ENCODE measurements at regions not wholly inside any gene's neighbourhood (a gene's known extent, or its start where the extent isn't known, plus 50 kb on each side); places are given as distances from the start of the nearest gene placed in this dataset.
A peak's percentile ranks its signal among the peaks of the same experiment; 100 is the strongest.

DNA sequence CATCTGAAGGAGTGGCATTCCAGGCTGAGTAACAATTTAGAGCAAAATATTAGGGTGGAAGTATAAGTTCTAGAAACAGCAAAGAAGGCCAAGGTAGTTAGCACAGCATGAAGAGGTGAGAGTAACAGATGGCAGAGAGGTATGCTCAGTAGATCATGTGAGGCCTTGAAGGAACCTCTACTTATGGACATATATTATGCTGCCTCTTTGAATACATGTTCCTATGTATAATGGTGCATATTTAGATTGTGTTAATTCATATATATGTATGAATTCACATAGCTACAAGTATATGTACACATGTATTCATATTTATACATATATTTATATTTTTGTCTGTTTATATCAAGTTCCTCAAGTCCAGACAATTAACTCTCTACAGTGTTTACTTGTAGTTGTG, 355.2 kb downstream of the KCTD8 start:
- TF ChIP-seq, protein P1, sequence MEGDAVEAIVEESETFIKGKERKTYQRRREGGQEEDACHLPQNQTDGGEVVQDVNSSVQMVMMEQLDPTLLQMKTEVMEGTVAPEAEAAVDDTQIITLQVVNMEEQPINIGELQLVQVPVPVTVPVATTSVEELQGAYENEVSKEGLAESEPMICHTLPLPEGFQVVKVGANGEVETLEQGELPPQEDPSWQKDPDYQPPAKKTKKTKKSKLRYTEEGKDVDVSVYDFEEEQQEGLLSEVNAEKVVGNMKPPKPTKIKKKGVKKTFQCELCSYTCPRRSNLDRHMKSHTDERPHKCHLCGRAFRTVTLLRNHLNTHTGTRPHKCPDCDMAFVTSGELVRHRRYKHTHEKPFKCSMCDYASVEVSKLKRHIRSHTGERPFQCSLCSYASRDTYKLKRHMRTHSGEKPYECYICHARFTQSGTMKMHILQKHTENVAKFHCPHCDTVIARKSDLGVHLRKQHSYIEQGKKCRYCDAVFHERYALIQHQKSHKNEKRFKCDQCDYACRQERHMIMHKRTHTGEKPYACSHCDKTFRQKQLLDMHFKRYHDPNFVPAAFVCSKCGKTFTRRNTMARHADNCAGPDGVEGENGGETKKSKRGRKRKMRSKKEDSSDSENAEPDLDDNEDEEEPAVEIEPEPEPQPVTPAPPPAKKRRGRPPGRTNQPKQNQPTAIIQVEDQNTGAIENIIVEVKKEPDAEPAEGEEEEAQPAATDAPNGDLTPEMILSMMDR (IDR thresholded peaks at IDR 0.05; ENCODE audit: poor library complexity, severe bottlenecking), result no peak
- no peak for ATAC-seq (ENCODE audit: low read depth)

DNA sequence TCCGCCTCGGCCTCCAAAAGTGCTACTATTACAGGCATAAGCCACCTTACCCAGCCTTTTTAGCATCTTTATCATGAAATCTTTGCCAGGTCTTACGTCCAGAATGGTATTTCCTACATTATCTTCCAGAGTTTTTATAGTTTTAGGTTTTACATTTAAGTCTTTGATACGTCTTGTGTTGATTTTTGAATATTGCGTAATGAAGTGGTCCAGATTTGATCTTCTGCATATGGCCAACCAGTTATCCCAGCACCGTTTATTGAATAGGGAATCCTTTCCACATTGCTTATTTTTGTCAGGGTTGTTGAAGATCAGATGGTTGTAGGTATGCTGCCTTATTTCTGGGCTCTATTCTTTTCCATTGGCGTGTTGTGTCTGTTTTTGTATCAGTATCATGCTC, 349.6 kb downstream of the KCTD8 start:
- no peak overlapping the region for H3K27ac ChIP-seq (ENCODE audit: poor library complexity, severe bottlenecking)
- TF ChIP-seq, protein P1 (IDR thresholded peaks at IDR 0.05; ENCODE audit: poor library complexity, severe bottlenecking), result no peak
- ATAC-seq (ENCODE audit: low read depth) (no peak), DNase-seq (ENCODE audit: low spot score) (no peak)
- H3K4me3 ChIP-seq (ENCODE audit: severe bottlenecking), result no peak overlapping the region
- H3K9me3 ChIP-seq (ENCODE audit: severe bottlenecking), result no peaks in the 10 kb centered on the region
- H3K4me1 ChIP-seq (ENCODE audit: insufficient read depth, poor library complexity, severe bottlenecking), result no peaks in the 10 kb centered on the region
- H3K27me3 ChIP-seq (ENCODE audit: insufficient read depth, poor library complexity, severe bottlenecking), result no peaks in the 10 kb centered on the region
- no peaks in the 10 kb centered on the region for H3K36me3 ChIP-seq (ENCODE audit: low read depth)

More for the DNA sequence above, 355.2 kb downstream of the KCTD8 start:
- no peaks in the 10 kb centered on the region for H3K4me1 ChIP-seq (ENCODE audit: insufficient read depth, poor library complexity, severe bottlenecking)
- no peak overlapping the region for H3K4me3 ChIP-seq (ENCODE audit: severe bottlenecking)
- H3K36me3 ChIP-seq (ENCODE audit: low read depth), result no peaks in the 10 kb centered on the region
- DNase-seq (ENCODE audit: low spot score), result no peak
- no peak overlapping the region for H3K27ac ChIP-seq (ENCODE audit: poor library complexity, severe bottlenecking)
- H3K9me3 ChIP-seq (ENCODE audit: severe bottlenecking), result no peaks in the 10 kb centered on the region
- no peaks in the 10 kb centered on the region for H3K27me3 ChIP-seq (ENCODE audit: insufficient read depth, poor library complexity, severe bottlenecking)

- ATAC-seq (ENCODE audit: low read depth), result no peak
- H3K9me3 ChIP-seq (ENCODE audit: severe bottlenecking), result no peaks in the 10 kb centered on the region
Measured at GRCh38 chr4:44100456-44100855, 348.2 kb downstream of the KCTD8 start.

GRCh38 chr4:44118971-44119680, 329.5 kb downstream of the KCTD8 start:
- Histone ChIP-seq H3K4me3 (ENCODE audit: severe bottlenecking) (no peak overlapping the region), H3K27ac (ENCODE audit: poor library complexity, severe bottlenecking) (peak overlapping the region; percentile 93), H3K9me3 (ENCODE audit: severe bottlenecking) (no peaks in the 10 kb centered on the region), H3K36me3 (ENCODE audit: low read depth) (no peaks in the 10 kb centered on the region), H3K27me3 (ENCODE audit: insufficient read depth, poor library complexity, severe bottlenecking) (no peaks in the 10 kb centered on the region), H3K4me1 (ENCODE audit: insufficient read depth, poor library complexity, severe bottlenecking) (peaks cover 42% of the 10 kb centered on the region)
- TF ChIP-seq, protein P1 (IDR thresholded peaks at IDR 0.05; ENCODE audit: poor library complexity, severe bottlenecking), result no peak
- no peak for DNase-seq (ENCODE audit: low spot score)
- ATAC-seq (ENCODE audit: low read depth), result peak; percentile 92

More at GRCh38 chr4:44100456-44100855, 348.2 kb downstream of the KCTD8 start:
- H3K27ac ChIP-seq (ENCODE audit: poor library complexity, severe bottlenecking), result no peak overlapping the region
- DNase-seq (ENCODE audit: low spot score), result no peak
- no peaks in the 10 kb centered on the region for H3K36me3 ChIP-seq (ENCODE audit: low read depth)
- no peak overlapping the region for H3K4me3 ChIP-seq (ENCODE audit: severe bottlenecking)
- H3K27me3 ChIP-seq (ENCODE audit: insufficient read depth, poor library complexity, severe bottlenecking), result no peaks in the 10 kb centered on the region
- H3K4me1 ChIP-seq (ENCODE audit: insufficient read depth, poor library complexity, severe bottlenecking), result no peaks in the 10 kb centered on the region
- TF ChIP-seq, protein P1 (IDR thresholded peaks at IDR 0.05; ENCODE audit: poor library complexity, severe bottlenecking), result no peak

DNA sequence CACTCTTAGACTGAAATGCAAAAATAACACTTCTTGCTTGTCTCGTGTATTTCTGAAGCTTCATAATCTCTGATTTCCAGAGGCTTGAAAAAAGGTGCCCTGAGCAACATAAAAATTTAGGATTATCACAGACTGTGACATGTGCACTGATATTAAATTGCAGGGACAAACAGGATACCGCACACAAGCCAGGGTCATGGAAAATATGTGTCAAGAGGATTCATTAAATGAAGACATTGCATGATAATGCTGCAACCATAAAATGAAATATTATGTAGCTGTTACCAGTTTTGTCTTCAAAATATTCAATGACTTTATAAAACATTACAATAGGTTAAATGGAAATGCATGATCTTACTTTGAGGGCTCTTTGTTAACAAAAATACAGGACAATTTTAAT, 328.0 kb downstream of the KCTD8 start:
- TF ChIP-seq, protein P1 (IDR thresholded peaks at IDR 0.05; ENCODE audit: poor library complexity, severe bottlenecking), result no peak
- H3K36me3 ChIP-seq (ENCODE audit: low read depth), result no peaks in the 10 kb centered on the region
- no peak overlapping the region for H3K4me3 ChIP-seq (ENCODE audit: severe bottlenecking)
- peaks cover 42% of the 10 kb centered on the region for H3K4me1 ChIP-seq (ENCODE audit: insufficient read depth, poor library complexity, severe bottlenecking)
- no peaks in the 10 kb centered on the region for H3K27me3 ChIP-seq (ENCODE audit: insufficient read depth, poor library complexity, severe bottlenecking)
- H3K27ac ChIP-seq (ENCODE audit: poor library complexity, severe bottlenecking), result peak overlapping the region; percentile 93
- DNase-seq (ENCODE audit: low spot score) (no peak), ATAC-seq (ENCODE audit: low read depth) (no peak)
- H3K9me3 ChIP-seq (ENCODE audit: severe bottlenecking), result no peaks in the 10 kb centered on the region
